ENCODE measurements at regions not wholly inside any gene's neighbourhood (a gene's known extent, or its start where the extent isn't known, plus 50 kb on each side); places are given as distances from the start of the nearest gene placed in this dataset.

- TF ChIP-seq EZH2phosphoT487 (conservative IDR thresholded peaks at IDR 0.05; ENCODE audit: low read length): no peak
- H3K27ac ChIP-seq (ENCODE audit: low read depth, low read length): no peak overlapping the region
- H3F3A ChIP-seq (ENCODE audit: insufficient read depth): no peaks in the 10 kb centered on the region
- no peaks in the 10 kb centered on the region for H3K36me3 ChIP-seq (ENCODE audit: low read length)
- H3K9ac ChIP-seq (ENCODE audit: low read length): no peak overlapping the region
- H4K20me1 ChIP-seq (ENCODE audit: low read depth, low read length): no peaks in the 10 kb centered on the region
- H3K79me2 ChIP-seq (ENCODE audit: insufficient read depth, low read length): no peaks in the 10 kb centered on the region
- no peaks in the 10 kb centered on the region for H3K9me2 ChIP-seq (replicated peaks; ENCODE audit: insufficient read depth, low read length)
- no peak overlapping the region for H2AFZ ChIP-seq (ENCODE audit: low read depth, low read length, severe bottlenecking)
- H3K4me2 ChIP-seq (ENCODE audit: low read depth, low read length, poor library complexity, severe bottlenecking): no peak overlapping the region
- no peaks in the 10 kb centered on the region for H3K9me3 ChIP-seq (ENCODE audit: insufficient read depth, low read length)
- no peaks in the 10 kb centered on the region for H3K27me3 ChIP-seq (ENCODE audit: low read length)
- no peak overlapping the region for H3K4me3 ChIP-seq (ENCODE audit: insufficient read depth, low read length, poor library complexity, severe bottlenecking)
These were observed 51.5 kb upstream of the RAP1B start for GRCh38 chr12:68559246-68559645.

DNA sequence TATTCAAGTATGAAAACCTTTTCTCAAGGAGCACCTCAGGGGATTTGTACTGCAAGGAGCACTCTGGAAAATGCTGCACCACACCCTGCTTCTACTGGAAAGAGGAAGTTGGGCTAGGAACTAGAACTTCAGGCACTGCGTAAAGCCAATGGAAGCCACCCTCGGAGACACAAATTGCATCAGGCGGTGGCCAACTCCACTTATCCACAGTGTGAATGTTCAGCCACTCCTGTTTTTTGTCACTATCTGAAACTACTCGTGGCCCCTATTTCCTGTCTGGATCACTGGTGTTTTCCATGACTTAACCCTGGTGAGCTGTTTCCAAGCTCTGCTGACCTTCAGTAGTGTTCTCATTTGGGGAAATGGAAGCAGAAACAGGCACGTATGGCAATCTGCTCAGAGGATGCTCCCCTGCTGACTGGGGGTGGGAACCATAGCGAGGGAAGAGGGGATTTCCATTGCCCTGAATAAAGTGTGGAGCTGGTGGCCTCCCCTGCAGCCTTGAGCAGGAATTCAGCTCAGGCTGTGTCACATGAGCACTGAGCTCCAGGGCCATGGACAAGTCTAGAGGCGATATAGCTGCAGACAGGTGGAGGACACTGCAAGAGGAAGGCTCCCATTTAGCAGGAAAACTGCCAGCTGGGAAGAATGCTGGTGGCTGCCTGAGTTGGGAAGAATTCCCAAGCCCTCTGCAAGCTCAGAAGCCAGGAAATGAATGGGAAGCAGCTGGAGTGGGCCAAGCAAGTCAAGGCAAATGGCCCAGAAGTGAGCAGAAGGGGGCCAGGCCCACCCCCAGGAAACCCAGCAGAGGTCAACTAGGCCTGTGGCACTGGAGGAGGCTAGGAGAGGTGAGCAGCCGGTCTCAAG, 50.5 kb upstream of the RAP1B start:
- TF ChIP-seq, protein P1, sequence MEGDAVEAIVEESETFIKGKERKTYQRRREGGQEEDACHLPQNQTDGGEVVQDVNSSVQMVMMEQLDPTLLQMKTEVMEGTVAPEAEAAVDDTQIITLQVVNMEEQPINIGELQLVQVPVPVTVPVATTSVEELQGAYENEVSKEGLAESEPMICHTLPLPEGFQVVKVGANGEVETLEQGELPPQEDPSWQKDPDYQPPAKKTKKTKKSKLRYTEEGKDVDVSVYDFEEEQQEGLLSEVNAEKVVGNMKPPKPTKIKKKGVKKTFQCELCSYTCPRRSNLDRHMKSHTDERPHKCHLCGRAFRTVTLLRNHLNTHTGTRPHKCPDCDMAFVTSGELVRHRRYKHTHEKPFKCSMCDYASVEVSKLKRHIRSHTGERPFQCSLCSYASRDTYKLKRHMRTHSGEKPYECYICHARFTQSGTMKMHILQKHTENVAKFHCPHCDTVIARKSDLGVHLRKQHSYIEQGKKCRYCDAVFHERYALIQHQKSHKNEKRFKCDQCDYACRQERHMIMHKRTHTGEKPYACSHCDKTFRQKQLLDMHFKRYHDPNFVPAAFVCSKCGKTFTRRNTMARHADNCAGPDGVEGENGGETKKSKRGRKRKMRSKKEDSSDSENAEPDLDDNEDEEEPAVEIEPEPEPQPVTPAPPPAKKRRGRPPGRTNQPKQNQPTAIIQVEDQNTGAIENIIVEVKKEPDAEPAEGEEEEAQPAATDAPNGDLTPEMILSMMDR (IDR thresholded peaks at IDR 0.05; ENCODE audit: insufficient read depth, low read length, poor library complexity, severe bottlenecking): no peak
- no peak for TF ChIP-seq EZH2phosphoT487 (conservative IDR thresholded peaks at IDR 0.05; ENCODE audit: low read length)
- Histone ChIP-seq H3K9me2 (replicated peaks; ENCODE audit: insufficient read depth, low read length) (no peaks in the 10 kb centered on the region), H4K20me1 (ENCODE audit: low read depth, low read length) (no peaks in the 10 kb centered on the region), H3K4me3 (ENCODE audit: insufficient read depth, low read length, poor library complexity, severe bottlenecking) (no peak overlapping the region), H3K27me3 (ENCODE audit: low read length) (no peaks in the 10 kb centered on the region), H3K4me2 (ENCODE audit: low read depth, low read length, poor library complexity, severe bottlenecking) (no peak overlapping the region), H2AFZ (ENCODE audit: low read depth, low read length, severe bottlenecking) (no peak overlapping the region), H3K36me3 (ENCODE audit: low read length) (no peaks in the 10 kb centered on the region), H3F3A (ENCODE audit: insufficient read depth) (no peaks in the 10 kb centered on the region), H3K27ac (ENCODE audit: low read depth, low read length) (no peak overlapping the region), H3K9me3 (ENCODE audit: insufficient read depth, low read length) (no peaks in the 10 kb centered on the region), H3K9ac (ENCODE audit: low read length) (no peak overlapping the region), H3K79me2 (ENCODE audit: insufficient read depth, low read length) (no peaks in the 10 kb centered on the region)

GRCh38 chr12:68560851-68561422, 49.8 kb upstream of the RAP1B start:
- Histone ChIP-seq H2AFZ (ENCODE audit: low read depth, low read length, severe bottlenecking) (no peak overlapping the region), H3K27me3 (ENCODE audit: low read length) (no peaks in the 10 kb centered on the region), H3K4me3 (ENCODE audit: insufficient read depth, low read length, poor library complexity, severe bottlenecking) (no peak overlapping the region), H3K36me3 (ENCODE audit: low read length) (no peaks in the 10 kb centered on the region), H3K4me2 (ENCODE audit: low read depth, low read length, poor library complexity, severe bottlenecking) (no peak overlapping the region), H3K9ac (ENCODE audit: low read length) (no peak overlapping the region), H3K27ac (ENCODE audit: low read depth, low read length) (no peak overlapping the region), H3K9me3 (ENCODE audit: insufficient read depth, low read length) (no peaks in the 10 kb centered on the region), H3K9me2 (replicated peaks; ENCODE audit: insufficient read depth, low read length) (no peaks in the 10 kb centered on the region), H4K20me1 (ENCODE audit: low read depth, low read length) (no peaks in the 10 kb centered on the region), H3K79me2 (ENCODE audit: insufficient read depth, low read length) (no peaks in the 10 kb centered on the region), H3F3A (ENCODE audit: insufficient read depth) (no peaks in the 10 kb centered on the region)
- TF ChIP-seq, protein P1 (IDR thresholded peaks at IDR 0.05; ENCODE audit: insufficient read depth, low read length, poor library complexity, severe bottlenecking): no peak
- TF ChIP-seq EZH2phosphoT487 (conservative IDR thresholded peaks at IDR 0.05; ENCODE audit: low read length): no peak
